HG03159 (cell line): ENCODE measurements at regions not wholly inside any gene's neighbourhood (a gene's known extent, or its start where the extent isn't known, plus 50 kb on each side); places are given as distances from the start of the nearest gene placed in this dataset.
"Not testable (repeated sequence)": the region's sequence is repeated elsewhere in the genome, so short reads cannot be mapped to it uniquely, and the experiment has no call there.

Experiments used
- ATAC-seq: cut with Tn5 transposase; IDR thresholded peaks from one replicate; pipeline ENCODE4 v1.9.1; 2021; ENCODE audit warnings: mild to moderate bottlenecking, moderate library complexity; ENCODE audit not compliant: unreplicated experiment

- ATAC-seq, result no peak
Measured at GRCh38 chr10:125252937-125253336, 92.6 kb upstream of the CTBP2 start.

GRCh38 chr10:125250834-125251233 is 90.5 kb upstream of the CTBP2 start:
- not testable (repeated sequence) for ATAC-seq

- no peak for ATAC-seq
Measured at GRCh38 chr10:125249948-125250347, 89.6 kb upstream of the CTBP2 start.

GRCh38 chr10:125248489-125248888 is 88.1 kb upstream of the CTBP2 start:
- no peak for ATAC-seq

- ATAC-seq, result no peak
Measured at GRCh38 chr10:125247576-125247975, 87.2 kb upstream of the CTBP2 start.

- no peak for ATAC-seq
Measured at GRCh38 chr10:125243532-125244253, 83.3 kb upstream of the CTBP2 start.

GRCh38 chr10:125238682-125239081 is 78.3 kb upstream of the CTBP2 start:
- ATAC-seq, result no peak

GRCh38 chr10:125236091-125236490 is 75.7 kb upstream of the CTBP2 start:
- no peak for ATAC-seq

GRCh38 chr10:125235093-125236069 is 75.0 kb upstream of the CTBP2 start:
- no peak for ATAC-seq

- ATAC-seq, result not testable (repeated sequence)
Measured at GRCh38 chr10:125234576-125234975, 74.2 kb upstream of the CTBP2 start.

GRCh38 chr10:125233726-125234125 is 73.4 kb upstream of the CTBP2 start:
- ATAC-seq, result no peak

GRCh38 chr10:125232841-125233240 is 72.5 kb upstream of the CTBP2 start:
- ATAC-seq, result no peak

GRCh38 chr10:125231813-125232475 is 71.6 kb upstream of the CTBP2 start:
- no peak for ATAC-seq

- no peak for ATAC-seq
Measured at GRCh38 chr10:125231116-125231812, 70.9 kb upstream of the CTBP2 start.

- ATAC-seq, result no peak
Measured at GRCh38 chr10:125230251-125230650, 69.9 kb upstream of the CTBP2 start.

GRCh38 chr10:125228245-125228940 is 68.0 kb upstream of the CTBP2 start:
- ATAC-seq, result not testable (repeated sequence)

GRCh38 chr10:125227546-125227945 is 67.2 kb upstream of the CTBP2 start:
- ATAC-seq, result no peak

- no peak for ATAC-seq
Measured at GRCh38 chr10:125226823-125227222, 66.5 kb upstream of the CTBP2 start.

GRCh38 chr10:125226005-125226404 is 65.6 kb upstream of the CTBP2 start:
- no peak for ATAC-seq

- no peak for ATAC-seq
Measured at GRCh38 chr10:125225051-125225450, 64.7 kb upstream of the CTBP2 start.
